Transverse colon (tissue), 4 donors: ENCODE measurements at regions not wholly inside any gene's neighbourhood (a gene's known extent, or its start where the extent isn't known, plus 50 kb on each side); places are given as distances from the start of the nearest gene placed in this dataset.

Experiments used
- CTCF ChIP-seq, 5 experiments: fragments of 200-600 bp in 3 of 5; fragments of 450-650 bp in 2 of 5; sonication (generic) in 3 of 5; IDR thresholded peaks; 1 replicate in 2 of 5; 2 replicates in 3 of 5; pipeline ENCODE4 v1.5.1; 2016 to 2017; ENCODE audit warnings: antibody characterized with exemption in 5 of 5, inconsistent platforms in 3 of 5, mild to moderate bottlenecking in 2 of 5, moderate library complexity in 1 of 5
- POLR2AphosphoS5 ChIP-seq, 3 donors: sonication (generic); formaldehyde crosslinking; IDR thresholded peaks; one replicate each; pipeline ENCODE4 v1.6.1; 2016; ENCODE audit warnings: antibody characterized with exemption in 3 of 3

- TF ChIP-seq CTCF (IDR thresholded peaks at IDR 0.05) = no peak
- no peak for TF ChIP-seq POLR2AphosphoS5 (IDR thresholded peaks at IDR 0.05)
Observed at GRCh38 chr7:12491526-12491925, 79.0 kb upstream of the SCIN start.
